ENCODE measurements at regions not wholly inside any gene's neighbourhood (a gene's known extent, or its start where the extent isn't known, plus 50 kb on each side); places are given as distances from the start of the nearest gene placed in this dataset.

DNA sequence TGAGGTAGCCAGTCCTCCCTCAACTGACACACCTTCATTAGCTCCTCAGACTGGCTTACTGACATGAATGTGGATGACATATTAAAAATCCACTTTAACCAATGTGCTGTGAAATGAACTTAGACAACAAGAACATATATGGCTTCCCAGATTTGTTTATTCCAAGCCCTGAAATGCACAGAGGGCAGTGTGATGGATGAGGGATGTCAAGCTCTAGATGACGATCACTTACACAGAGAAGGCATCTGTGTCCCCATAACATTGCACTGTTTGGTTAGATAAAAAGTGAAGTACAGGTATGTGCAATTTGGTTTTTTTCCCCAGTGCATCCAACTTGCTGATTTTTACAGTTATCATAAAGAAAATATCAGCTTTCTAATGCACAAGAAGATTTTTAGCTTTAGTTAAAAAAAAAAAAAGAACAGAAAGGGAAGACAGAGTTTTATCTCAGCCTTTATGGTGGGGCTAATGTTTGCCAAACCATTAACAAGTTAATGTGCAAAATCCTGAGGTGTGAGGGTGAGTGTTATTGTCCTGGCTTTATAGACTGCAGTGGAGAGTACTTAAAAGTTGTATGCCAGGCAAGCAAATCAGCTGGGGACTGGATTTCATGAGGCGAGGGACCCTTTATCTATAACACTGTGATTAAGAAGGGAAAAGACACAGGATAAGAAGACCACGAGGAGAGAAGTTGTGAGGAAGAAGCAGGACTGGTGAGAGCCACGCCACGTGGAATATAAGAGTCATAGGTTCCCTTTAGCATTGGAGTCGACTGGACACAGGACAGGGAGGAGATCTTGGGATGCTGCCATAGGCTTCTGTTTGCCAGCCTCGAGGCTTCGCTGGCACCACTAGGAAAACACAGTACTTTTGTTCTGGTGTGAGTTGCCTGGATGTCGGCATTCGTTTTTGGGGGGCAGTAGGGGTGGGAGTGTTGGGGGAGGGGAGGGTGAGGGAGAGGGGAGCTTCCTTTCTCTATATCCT is 90.0 kb upstream of the BACH2 start:
- TF ChIP-seq, protein P1, sequence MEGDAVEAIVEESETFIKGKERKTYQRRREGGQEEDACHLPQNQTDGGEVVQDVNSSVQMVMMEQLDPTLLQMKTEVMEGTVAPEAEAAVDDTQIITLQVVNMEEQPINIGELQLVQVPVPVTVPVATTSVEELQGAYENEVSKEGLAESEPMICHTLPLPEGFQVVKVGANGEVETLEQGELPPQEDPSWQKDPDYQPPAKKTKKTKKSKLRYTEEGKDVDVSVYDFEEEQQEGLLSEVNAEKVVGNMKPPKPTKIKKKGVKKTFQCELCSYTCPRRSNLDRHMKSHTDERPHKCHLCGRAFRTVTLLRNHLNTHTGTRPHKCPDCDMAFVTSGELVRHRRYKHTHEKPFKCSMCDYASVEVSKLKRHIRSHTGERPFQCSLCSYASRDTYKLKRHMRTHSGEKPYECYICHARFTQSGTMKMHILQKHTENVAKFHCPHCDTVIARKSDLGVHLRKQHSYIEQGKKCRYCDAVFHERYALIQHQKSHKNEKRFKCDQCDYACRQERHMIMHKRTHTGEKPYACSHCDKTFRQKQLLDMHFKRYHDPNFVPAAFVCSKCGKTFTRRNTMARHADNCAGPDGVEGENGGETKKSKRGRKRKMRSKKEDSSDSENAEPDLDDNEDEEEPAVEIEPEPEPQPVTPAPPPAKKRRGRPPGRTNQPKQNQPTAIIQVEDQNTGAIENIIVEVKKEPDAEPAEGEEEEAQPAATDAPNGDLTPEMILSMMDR (IDR thresholded peaks at IDR 0.05; ENCODE audit: low read length), result no peak
- no peak for TF ChIP-seq EZH2 (optimal IDR thresholded peaks at IDR 0.05; ENCODE audit: low read depth, low read length)

Data from MM.1S (cell line).